Bone marrow (tissue), 2 donors: ENCODE measurements at regions not wholly inside any gene's neighbourhood (a gene's known extent, or its start where the extent isn't known, plus 50 kb on each side); places are given as distances from the start of the nearest gene placed in this dataset.

Experiments used
- DNase-seq, 2 donors: peaks; one replicate each; lab custom pipeline; 2025; lab: John Stamatoyannopoulos, UW

DNA sequence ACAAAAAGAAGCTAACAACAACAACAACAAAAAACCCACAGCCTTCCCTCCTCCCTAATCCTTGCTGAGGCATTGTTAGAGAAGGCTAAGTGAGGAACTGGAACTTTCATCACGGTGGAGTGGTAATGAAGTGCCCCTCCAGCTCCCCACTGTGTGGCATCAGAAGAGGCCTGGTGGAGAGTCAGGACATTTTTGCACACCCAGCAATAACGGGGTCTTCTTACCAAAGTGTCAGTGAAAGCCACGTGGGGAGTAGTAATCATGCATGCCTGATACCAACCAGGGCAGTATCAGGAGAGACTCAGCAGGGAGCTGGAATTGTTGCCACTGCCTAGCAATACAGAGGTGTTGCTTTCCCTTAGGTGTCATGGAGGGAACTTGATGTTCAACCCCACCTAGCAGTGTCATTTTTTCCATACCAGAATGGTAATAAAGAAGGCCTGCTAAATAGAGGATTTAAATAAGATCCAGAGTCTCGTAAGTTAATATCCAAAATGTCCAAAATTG, 299.7 kb upstream of the RGS6 start:
- DNase-seq: no peak

- no peak for DNase-seq
These were observed 296.2 kb upstream of the RGS6 start for GRCh38 chr14:71636076-71636475.

DNA sequence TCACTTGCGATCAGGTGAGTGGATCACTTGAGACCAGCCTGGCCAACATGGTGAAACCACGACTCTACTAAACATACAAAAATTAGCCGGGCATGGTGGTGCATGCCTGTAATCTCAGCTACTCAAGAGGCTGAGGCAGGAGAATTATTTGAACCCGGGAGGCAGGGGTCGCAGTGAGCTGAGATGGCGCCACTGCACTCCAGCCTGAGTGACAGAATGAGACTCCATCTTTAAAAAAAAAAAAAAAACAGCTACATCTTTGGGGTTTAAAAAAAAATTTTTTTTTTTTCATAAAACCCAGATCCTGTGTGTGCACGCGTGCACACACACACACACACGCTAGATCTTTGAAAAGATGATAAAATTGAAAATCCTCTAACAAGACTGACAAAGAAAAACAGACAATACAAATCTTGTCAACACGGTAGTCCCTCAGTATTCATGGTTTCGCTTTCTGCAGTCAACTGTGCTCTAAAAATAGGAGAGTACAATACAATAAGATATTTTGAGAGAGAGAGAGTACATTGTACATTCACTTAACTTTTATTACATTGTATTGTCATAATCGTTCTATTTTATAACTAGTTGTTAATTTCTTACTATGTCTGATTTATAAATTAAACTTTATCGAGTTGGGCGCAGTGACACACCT, 295.3 kb upstream of the RGS6 start:
- DNase-seq: no peak

- DNase-seq: no peak
These were observed 293.6 kb upstream of the RGS6 start for GRCh38 chr14:71638523-71639196.

DNA sequence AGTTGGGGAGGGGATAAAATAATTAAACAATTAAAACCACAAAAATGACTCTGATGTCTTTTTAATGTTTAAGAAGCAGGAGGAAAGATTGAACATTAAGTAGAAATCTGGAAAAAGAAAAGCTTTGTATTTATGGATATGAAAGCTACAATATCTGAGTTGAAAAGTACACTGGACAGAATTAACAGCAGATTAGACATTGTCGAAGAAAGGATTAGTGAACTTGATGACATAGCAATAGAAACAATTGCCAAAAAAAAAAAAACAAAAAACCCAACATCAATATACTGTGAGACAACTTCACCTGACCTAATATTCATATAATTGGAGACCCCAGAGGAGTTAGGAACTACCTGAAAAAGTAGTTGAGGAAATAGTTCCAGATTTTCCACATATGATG, 289.5 kb upstream of the RGS6 start:
- DNase-seq: no peak

DNA sequence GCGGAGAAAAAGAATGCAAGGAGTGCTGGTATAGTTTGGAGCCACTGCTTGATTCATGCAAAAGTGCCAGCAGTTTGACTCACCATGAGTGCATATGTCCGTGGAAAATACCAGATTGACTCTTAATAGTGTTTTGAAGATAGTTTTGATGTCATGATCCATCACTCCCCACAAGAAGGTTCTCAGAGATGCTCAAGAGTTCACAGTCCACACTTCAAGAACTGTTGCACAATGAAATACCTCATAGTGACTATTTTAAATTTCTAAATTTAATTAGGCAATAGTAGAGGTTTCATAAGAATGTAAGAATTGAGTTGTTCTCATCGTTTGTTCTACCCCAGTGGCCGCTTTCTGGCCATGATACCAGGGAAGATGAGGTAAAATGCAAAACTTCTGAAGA, 286.6 kb upstream of the RGS6 start:
- no peak for DNase-seq

GRCh38 chr14:71646518-71646917, 285.7 kb upstream of the RGS6 start:
- DNase-seq: no peak

- DNase-seq: no peak
These were observed 285.0 kb upstream of the RGS6 start for GRCh38 chr14:71647086-71647784.

- no peak for DNase-seq
These were observed 283.5 kb upstream of the RGS6 start for GRCh38 chr14:71648725-71649124.

DNA sequence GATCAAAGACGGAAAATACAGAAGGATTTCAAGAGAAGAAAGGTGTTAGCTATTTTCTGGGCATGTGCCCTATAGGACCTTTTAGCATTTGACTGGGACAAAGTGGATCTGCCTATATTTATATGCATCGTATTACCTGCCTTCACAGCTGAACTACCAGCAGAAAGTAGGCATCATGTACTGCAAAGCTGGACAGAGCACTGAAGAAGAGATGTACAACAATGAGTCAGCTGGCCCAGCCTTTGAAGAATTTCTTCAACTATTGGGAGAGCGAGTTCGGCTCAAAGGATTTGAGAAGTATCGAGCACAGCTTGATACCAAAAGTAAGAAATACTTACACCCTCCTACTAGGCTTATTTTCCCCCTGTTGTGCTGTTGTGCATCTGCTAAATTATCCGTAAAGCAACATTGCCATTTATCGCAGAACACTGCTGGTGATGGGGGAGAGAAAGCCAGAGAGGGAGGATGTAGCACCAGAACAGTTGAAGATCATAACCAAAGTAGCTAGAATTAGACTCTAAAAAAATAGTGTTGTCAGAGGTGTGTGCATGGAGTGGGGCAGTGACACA, 282.0 kb upstream of the RGS6 start:
- DNase-seq: no peak

DNA sequence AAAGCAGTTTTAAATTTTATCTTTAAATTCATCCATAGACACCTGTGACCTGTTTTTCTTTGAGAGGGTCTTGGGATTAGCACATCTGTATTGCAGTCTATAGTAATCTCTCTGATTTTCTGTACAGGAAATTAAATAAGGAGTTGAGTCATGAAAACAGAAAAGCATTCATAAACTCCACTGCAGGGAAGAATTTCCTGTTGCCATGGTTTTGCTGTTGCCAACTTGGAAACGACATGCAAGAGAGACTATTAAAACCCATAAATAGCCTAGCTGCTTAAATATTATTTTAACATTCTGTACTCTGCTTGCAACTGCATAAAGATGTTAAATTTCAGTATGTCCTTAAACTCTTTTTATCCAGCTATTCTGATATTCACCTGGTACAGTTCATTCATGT, 281.0 kb upstream of the RGS6 start:
- no peak for DNase-seq

DNA sequence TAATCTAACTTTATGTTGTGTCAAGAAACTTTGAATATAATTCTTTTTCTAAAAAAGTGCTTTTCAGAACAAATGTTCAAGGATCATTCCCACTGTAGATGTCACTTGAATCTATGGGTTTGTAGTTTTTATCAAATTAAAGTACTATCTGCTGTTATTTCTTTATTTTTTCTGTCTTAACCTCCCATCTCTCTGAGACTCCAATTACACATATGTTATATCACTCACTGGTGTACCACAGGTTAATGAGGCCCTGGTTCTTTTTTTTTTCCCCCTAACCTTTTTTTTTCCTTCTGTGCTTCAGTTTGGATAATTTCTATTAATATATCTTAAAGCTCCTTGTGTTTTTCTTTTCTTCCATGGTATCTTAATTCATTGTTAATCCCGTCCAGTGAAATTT, 279.9 kb upstream of the RGS6 start:
- no peak for DNase-seq

DNA sequence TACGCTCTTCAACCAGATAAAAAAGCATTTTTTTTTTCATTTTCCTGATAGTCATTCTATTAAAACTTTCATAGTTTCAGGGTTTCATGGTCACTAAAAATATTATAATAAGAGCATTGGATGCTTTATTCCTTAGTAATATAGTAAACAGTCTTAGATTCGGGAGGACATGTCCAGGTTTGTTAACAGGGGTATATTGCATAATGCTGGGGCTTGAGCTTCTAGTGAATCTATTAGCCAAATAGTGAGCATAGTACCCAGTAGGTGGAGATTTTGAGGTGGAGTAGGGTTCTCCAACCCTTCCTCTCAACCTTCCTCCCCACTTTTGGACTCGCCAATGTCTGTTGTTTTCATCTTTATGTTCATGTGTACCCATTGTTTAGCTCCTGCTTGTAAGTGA, 277.4 kb upstream of the RGS6 start:
- DNase-seq: no peak

- no peak for DNase-seq
These were observed 273.9 kb upstream of the RGS6 start for GRCh38 chr14:71658261-71658860.

GRCh38 chr14:71659159-71659558, 273.1 kb upstream of the RGS6 start:
- DNase-seq: no peak

GRCh38 chr14:71661441-71661840, 270.8 kb upstream of the RGS6 start:
- DNase-seq: no peak

DNA sequence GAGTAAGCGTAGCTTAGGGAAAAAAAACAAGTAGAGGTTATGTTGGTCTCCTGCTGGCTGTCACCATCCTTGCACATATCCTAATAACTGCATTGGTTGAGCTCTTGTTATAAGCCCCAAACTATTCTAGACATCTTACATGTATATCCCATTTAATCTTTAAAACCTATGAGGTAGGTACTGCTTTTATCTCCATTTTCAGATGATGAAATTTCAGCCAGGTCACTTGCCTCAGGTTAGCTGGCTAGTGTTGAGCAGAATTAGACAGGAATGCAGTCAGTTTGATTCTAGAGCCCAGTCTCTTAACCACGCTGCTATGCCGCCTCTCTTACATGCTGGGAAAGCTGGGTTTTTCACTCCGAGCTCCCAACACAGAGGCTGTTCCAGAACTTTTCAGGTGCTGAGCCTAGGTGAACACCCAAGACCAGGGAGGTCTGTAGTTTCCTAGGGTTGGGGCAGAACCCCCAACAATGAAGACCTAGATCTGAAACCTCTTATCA, 269.9 kb upstream of the RGS6 start:
- no peak for DNase-seq

GRCh38 chr14:71665157-71665556, 267.1 kb upstream of the RGS6 start:
- no peak for DNase-seq

- DNase-seq: no peak
These were observed 266.4 kb upstream of the RGS6 start for GRCh38 chr14:71665781-71666180.

DNA sequence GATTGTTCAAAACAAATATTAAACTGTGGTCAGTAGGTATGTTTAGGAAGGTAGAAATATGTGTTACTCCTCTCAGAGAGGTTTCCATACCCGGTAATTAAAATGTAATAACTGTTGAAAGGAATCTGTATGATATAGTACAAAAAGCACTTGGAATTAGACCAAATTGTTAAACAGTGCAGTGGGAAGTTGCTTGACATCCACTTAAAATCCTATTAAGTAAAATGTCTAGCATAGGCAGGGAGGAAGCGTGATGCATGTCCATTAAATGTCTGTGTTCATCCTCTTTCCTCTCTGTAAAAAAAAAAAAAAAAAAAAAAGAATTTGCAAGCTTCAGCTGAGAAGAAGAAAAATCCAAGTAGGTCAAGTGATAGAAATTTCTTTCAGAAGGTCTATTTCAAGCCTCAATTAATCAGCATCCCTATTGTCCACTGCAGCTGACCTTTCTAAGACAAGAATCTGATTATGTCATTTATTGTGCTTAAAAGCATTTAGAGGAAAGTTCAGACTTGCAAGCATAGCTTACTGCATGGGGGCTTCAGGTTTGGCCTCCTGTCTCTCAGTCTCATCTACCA, 265.6 kb upstream of the RGS6 start:
- DNase-seq: no peak

DNA sequence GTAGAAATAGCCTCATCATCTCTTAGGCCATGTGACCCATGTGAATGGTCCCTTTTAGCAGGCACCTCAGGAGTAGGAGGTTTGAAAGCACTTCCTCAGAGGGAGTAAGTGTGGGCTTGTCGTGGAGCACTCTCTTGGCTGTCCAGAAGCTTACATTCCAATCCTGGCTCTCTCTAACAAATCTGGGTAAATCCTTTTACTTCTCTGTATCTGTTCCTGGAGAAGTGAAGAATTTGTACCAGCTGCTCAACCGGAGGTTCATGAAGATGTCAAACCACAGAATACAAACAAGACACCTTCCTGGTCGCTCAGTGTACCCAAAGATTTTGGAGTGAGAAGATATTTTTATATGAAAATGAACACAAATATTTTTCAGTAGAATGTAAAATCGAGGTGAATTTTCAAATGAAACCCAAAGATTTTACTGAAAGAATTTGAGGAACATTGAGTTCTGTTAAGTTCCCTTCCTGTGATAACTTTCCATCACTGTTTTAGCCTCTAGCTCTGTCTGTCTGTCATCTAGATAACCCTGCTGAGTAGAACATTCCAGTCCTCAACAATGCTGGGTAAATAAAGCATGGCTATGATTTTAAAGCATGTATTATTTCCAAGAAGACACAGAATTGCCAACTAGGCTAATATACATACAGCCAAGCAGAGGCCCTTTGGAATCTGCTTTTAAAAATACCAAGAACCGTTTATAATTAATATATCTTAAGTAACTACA, 263.9 kb upstream of the RGS6 start:
- DNase-seq: no peak
